Prostate gland (tissue), 2 donors: ENCODE measurements at regions not wholly inside any gene's neighbourhood (a gene's known extent, or its start where the extent isn't known, plus 50 kb on each side); places are given as distances from the start of the nearest gene placed in this dataset.

Experiments
- DNase-seq: peaks from one replicate; pipeline ENCODE4 v3.0.0-alpha.2; 2019; ENCODE audit warnings: low spot score
- H3K27ac ChIP-seq, 2 donors: fragments of 200-600 bp; sonication (generic); 2 replicates each; pipeline ENCODE4 v1.5.1; 2017 to 2019
- H3K27me3 ChIP-seq: fragments of 200-600 bp; sonication (generic); replicated peaks from 2 replicates; pipeline ENCODE4 v1.5.1; 2019; ENCODE audit not compliant: insufficient read depth
- H3K36me3 ChIP-seq, 2 donors: fragments of 200-600 bp; sonication (generic); 1 replicate in 1 of 2; 2 replicates in 1 of 2; pipeline versions ENCODE4 v1.5.1 to v1.8.1; 2017 to 2019
- H3K4me1 ChIP-seq: fragments of 200-600 bp; sonication (generic); replicated peaks from 2 replicates; pipeline ENCODE4 v1.5.1; 2019
- H3K4me3 ChIP-seq, 2 donors: fragments of 200-600 bp; sonication (generic); 2 replicates each; pipeline ENCODE4 v1.5.1; 2017 to 2019
- H3K9me3 ChIP-seq: fragments of 200-600 bp; sonication (generic); 2 replicates; pipeline ENCODE4 v1.5.1; 2017
- CTCF ChIP-seq, 4 experiments: fragments of 200-600 bp in 2 of 4; fragments of 450-650 bp in 2 of 4; sonication (generic) in 2 of 4; IDR thresholded peaks; 1 replicate in 3 of 4; 2 replicates in 1 of 4; pipeline ENCODE4 v1.5.1; 2016 to 2019; ENCODE audit warnings: antibody characterized with exemption in 4 of 4, mild to moderate bottlenecking in 2 of 4, moderate library complexity in 2 of 4
- POLR2A ChIP-seq: fragments of 450-650 bp; IDR thresholded peaks from one replicate; pipeline ENCODE4 v1.6.1; 2016; ENCODE audit warnings: antibody characterized with exemption, mild to moderate bottlenecking
- POLR2AphosphoS5 ChIP-seq: sonication (generic); formaldehyde crosslinking; IDR thresholded peaks from one replicate; pipeline ENCODE4 v1.6.1; 2017; ENCODE audit warnings: antibody characterized with exemption
- WGBS: methylation state at CpG from one replicate; pipeline ENCODE4 v1.1.5; 2018; 5-methylcytosine and 5-hydroxymethylcytosine counted together
- intact Hi-C: fragments of 100-400 bp; cut with DNase I; formaldehyde crosslinking; loops from one replicate; pipeline ENCODE4 v1.14.2; 2022

GRCh38 chr1:38235705-38236104, 189.1 kb upstream of the POU3F1 start:
- 73% methylated on average over 3 of the region's 3 CpGs for WGBS
- no peaks in the 10 kb centered on the region for H3K36me3 ChIP-seq
- TF ChIP-seq POLR2A: no peak
- TF ChIP-seq CTCF (IDR thresholded peaks at IDR 0.05): no peak
- no peak for TF ChIP-seq POLR2AphosphoS5
- no peak overlapping the region for H3K4me3 ChIP-seq
- peaks cover 2% of the 10 kb centered on the region for H3K27me3 ChIP-seq
- intact Hi-C loops: no loop called here
- DNase-seq: no peak
- H3K27ac ChIP-seq: no peak overlapping the region
- H3K9me3 ChIP-seq: no peaks in the 10 kb centered on the region
- H3K4me1 ChIP-seq: no peaks in the 10 kb centered on the region

GRCh38 chr1:38231941-38232340, 185.3 kb upstream of the POU3F1 start:
- 67% methylated on average over 1 of the region's 1 CpG for WGBS
- no peaks in the 10 kb centered on the region for H3K9me3 ChIP-seq
- intact Hi-C loops: no loop called here
- DNase-seq: no peak
- H3K36me3 ChIP-seq: no peaks in the 10 kb centered on the region
- no peaks in the 10 kb centered on the region for H3K4me1 ChIP-seq
- TF ChIP-seq CTCF (IDR thresholded peaks at IDR 0.05): no peak
- peaks cover 2% of the 10 kb centered on the region for H3K27me3 ChIP-seq
- no peak overlapping the region for H3K4me3 ChIP-seq
- no peak overlapping the region for H3K27ac ChIP-seq

GRCh38 chr1:38228718-38229117, 182.1 kb upstream of the POU3F1 start:
- Histone ChIP-seq H3K9me3 (no peaks in the 10 kb centered on the region), H3K27me3 (no peaks in the 10 kb centered on the region), H3K4me3 (no peak overlapping the region), H3K36me3 (no peaks in the 10 kb centered on the region), H3K4me1 (no peaks in the 10 kb centered on the region), H3K27ac (no peak overlapping the region)
- 60% methylated on average over 3 of the region's 3 CpGs for WGBS
- TF ChIP-seq POLR2AphosphoS5 (no peak), CTCF (IDR thresholded peaks at IDR 0.05) (no peak)
- intact Hi-C loops: no loop called here
- DNase-seq: no peak

- Histone ChIP-seq H3K9me3 (no peaks in the 10 kb centered on the region), H3K4me1 (no peaks in the 10 kb centered on the region), H3K4me3 (no peak overlapping the region), H3K27me3 (no peaks in the 10 kb centered on the region), H3K27ac (no peak overlapping the region), H3K36me3 (no peaks in the 10 kb centered on the region)
- 82% methylated on average over 3 of the region's 3 CpGs for WGBS
- intact Hi-C loops: no loop called here
- DNase-seq: no peak
- TF ChIP-seq CTCF (IDR thresholded peaks at IDR 0.05) (no peak), POLR2AphosphoS5 (no peak), POLR2A (no peak)
Observed at GRCh38 chr1:38225745-38226144, 179.2 kb upstream of the POU3F1 start.

- DNase-seq: no peak
- Histone ChIP-seq H3K27me3 (no peaks in the 10 kb centered on the region), H3K9me3 (no peaks in the 10 kb centered on the region), H3K27ac (no peak overlapping the region), H3K36me3 (no peaks in the 10 kb centered on the region), H3K4me1 (no peaks in the 10 kb centered on the region), H3K4me3 (no peak overlapping the region)
- intact Hi-C loops: no loop called here
- no peak for TF ChIP-seq CTCF (IDR thresholded peaks at IDR 0.05)
- no peak for TF ChIP-seq POLR2AphosphoS5
- TF ChIP-seq POLR2A: no peak
Observed at GRCh38 chr1:38223391-38223790, 176.8 kb upstream of the POU3F1 start.
